ENCODE measurements at regions not wholly inside any gene's neighbourhood (a gene's known extent, or its start where the extent isn't known, plus 50 kb on each side); places are given as distances from the start of the nearest gene placed in this dataset.

DNA sequence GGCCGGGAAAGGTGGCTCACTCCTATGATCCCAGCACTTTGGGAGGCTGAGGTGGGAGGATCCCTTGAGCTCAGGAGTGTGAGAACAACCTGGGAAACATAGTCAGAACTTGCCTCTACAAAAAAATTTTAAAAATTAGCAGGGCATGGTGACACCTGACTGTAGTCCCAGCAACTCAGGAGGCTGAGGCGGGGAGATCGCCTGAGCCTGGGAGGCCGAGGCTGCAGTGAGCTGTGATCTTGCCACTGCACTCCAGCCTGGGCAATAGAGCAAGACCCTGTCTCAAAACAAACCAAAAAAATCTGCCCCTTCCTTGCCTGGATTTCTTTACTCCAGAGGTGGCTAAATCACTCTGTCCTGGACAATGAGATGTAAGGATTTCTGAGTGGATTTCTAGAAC, 197.7 kb downstream of the NRP2 start:
- Mint-ChIP-seq H3K36me3 (no peaks in the 10 kb centered on the region), H3K27me3 (peaks cover 18% of the 10 kb centered on the region), H3K9me3 (no peaks in the 10 kb centered on the region), H3K4me3 (no peak overlapping the region), H3K4me1 (ENCODE audit: unreplicated experiment) (peaks cover 11% of the 10 kb centered on the region), H3K27ac (no peak overlapping the region)
- DNase-seq (ENCODE audit: extremely low spot score, unreplicated experiment) = no peak
- TF ChIP-seq, protein P1, sequence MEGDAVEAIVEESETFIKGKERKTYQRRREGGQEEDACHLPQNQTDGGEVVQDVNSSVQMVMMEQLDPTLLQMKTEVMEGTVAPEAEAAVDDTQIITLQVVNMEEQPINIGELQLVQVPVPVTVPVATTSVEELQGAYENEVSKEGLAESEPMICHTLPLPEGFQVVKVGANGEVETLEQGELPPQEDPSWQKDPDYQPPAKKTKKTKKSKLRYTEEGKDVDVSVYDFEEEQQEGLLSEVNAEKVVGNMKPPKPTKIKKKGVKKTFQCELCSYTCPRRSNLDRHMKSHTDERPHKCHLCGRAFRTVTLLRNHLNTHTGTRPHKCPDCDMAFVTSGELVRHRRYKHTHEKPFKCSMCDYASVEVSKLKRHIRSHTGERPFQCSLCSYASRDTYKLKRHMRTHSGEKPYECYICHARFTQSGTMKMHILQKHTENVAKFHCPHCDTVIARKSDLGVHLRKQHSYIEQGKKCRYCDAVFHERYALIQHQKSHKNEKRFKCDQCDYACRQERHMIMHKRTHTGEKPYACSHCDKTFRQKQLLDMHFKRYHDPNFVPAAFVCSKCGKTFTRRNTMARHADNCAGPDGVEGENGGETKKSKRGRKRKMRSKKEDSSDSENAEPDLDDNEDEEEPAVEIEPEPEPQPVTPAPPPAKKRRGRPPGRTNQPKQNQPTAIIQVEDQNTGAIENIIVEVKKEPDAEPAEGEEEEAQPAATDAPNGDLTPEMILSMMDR (conservative IDR thresholded peaks at IDR 0.05) = no peak

DNA sequence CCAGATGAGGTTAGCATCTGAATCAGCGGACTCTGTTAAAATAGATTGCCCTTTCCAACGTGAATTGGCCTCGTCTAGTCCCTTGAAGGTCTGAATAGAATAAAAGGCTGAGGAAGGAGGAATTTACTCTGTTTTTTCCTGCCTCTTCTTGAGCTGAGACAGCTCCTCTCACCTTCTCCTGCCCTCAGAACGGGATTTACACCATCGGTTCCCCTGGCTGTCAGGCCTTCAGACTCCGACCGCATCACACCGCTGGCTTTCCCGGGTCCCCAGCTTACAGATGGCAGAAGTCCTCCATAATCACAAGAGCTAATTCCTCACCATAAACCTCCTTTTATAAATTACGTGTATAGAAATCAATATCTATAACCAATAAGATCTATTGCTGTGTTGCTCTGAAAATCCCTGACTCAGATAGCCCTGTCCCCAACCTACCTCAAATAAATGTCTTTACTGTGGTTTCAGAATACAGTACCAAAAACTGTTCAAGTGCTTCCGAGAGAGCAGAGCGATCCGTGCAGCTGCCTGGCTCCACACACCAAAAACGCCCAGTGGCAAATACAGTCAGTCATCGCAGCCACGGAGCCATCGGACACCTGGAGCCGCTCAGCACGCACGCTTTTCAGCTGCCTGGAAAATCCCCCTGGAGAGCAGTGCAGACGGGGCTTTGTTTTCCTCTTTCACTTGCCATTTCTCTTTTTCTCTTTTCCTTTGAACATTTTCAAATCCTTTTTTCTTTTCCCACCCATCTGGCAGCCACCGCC, 196.9 kb downstream of the NRP2 start:
- Mint-ChIP-seq H3K36me3 (no peaks in the 10 kb centered on the region), H3K9me3 (no peaks in the 10 kb centered on the region), H3K4me3 (no peak overlapping the region), H3K4me1 (ENCODE audit: unreplicated experiment) (peaks cover 11% of the 10 kb centered on the region), H3K27ac (no peak overlapping the region), H3K27me3 (peaks cover 18% of the 10 kb centered on the region)
- TF ChIP-seq, protein P1 (conservative IDR thresholded peaks at IDR 0.05) = no peak
- DNase-seq (ENCODE audit: extremely low spot score, unreplicated experiment) = no peak

DNA sequence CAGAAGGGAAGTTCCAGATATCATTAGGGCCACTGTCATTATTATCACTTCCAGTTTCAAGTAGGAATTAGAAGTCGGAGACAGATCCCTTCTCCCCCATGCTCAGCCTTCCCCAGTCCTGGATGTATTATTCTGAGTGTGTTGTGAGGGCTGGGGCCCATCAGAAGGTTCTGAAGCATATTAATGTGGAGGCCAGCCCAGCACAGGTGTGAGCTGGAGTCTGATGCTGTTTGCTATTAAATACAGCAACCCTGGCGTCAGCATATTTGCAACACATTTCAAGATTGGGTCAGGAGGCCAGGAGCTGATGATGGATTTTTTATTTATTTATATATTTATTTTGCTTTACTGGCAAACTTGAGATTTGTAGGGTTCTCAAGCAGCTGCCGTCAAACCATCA, 195.2 kb downstream of the NRP2 start:
- Mint-ChIP-seq H3K27me3 (peaks cover 18% of the 10 kb centered on the region), H3K4me3 (no peak overlapping the region), H3K9me3 (peaks cover 6% of the 10 kb centered on the region), H3K36me3 (no peaks in the 10 kb centered on the region), H3K27ac (no peak overlapping the region), H3K4me1 (ENCODE audit: unreplicated experiment) (peaks cover 11% of the 10 kb centered on the region)
- no peak for DNase-seq (ENCODE audit: extremely low spot score, unreplicated experiment)
- TF ChIP-seq, protein P1 (conservative IDR thresholded peaks at IDR 0.05) = no peak

DNA sequence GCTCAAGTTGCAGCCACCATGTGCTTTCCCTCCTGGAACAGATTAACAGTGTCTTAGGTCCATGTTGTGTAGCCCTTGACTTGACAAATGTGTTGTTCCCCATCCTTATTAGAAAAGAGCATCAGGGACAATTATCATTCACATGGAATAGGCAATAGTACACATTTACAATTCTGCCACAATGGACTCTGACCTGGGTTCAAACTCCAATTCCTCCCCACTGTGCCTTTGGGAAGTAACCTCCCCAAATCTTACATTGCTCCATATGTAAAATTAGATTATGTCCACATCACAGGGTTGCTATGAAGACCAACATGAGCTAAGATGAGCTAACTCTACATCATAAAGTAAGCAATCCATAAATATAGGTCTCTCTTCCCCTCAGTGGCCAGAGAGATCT, 193.8 kb downstream of the NRP2 start:
- Mint-ChIP-seq H3K27ac (no peak overlapping the region), H3K36me3 (no peaks in the 10 kb centered on the region), H3K4me1 (ENCODE audit: unreplicated experiment) (peaks cover 11% of the 10 kb centered on the region), H3K4me3 (no peak overlapping the region), H3K27me3 (peaks cover 17% of the 10 kb centered on the region), H3K9me3 (peaks cover 6% of the 10 kb centered on the region)
- no peak for DNase-seq (ENCODE audit: extremely low spot score, unreplicated experiment)
- TF ChIP-seq, protein P1 (conservative IDR thresholded peaks at IDR 0.05) = no peak

DNA sequence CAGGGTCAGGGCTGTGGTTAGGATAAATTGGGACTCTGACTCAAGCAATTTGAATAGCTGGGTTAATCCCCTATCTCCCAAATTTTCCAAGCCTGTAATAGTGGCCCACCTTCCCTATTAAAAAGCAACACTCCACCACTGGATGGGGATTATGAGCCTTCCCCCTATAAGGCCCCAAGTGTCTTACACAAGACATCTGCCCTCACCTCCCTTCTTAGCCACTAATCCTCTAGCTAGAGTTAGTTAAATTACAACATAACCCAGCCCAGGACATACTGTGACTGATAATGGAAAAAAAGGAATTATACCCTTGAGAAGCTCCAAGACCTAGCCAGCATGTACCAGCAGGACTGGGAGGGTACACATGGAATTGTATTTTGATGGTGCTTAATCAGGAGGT, 190.4 kb downstream of the NRP2 start:
- Mint-ChIP-seq H3K4me1 (ENCODE audit: unreplicated experiment) (no peaks in the 10 kb centered on the region), H3K27ac (no peak overlapping the region), H3K9me3 (peaks cover 6% of the 10 kb centered on the region), H3K36me3 (no peaks in the 10 kb centered on the region), H3K27me3 (peaks cover 6% of the 10 kb centered on the region), H3K4me3 (no peak overlapping the region)
- TF ChIP-seq, protein P1 (conservative IDR thresholded peaks at IDR 0.05) = no peak
- no peak for DNase-seq (ENCODE audit: extremely low spot score, unreplicated experiment)

All from type B pancreatic cell (in vitro differentiated cells).